Mesenchymal stem cell (in vitro differentiated cells and primary cell): ENCODE measurements at regions not wholly inside any gene's neighbourhood (a gene's known extent, or its start where the extent isn't known, plus 50 kb on each side); places are given as distances from the start of the nearest gene placed in this dataset.
A peak's percentile ranks its signal among the peaks of the same experiment; 100 is the strongest.
"Not testable (repeated sequence)": the region's sequence is repeated elsewhere in the genome, so short reads cannot be mapped to it uniquely, and the experiment has no call there.

ENCODE experiments used
- DNase-seq: peaks from one replicate; pipeline ENCODE4 v3.0.0-alpha.2; 2013
- H2AFZ ChIP-seq: one replicate; pipeline ENCODE4 v1.6.1; 2013; ENCODE audit warnings: low read depth, mild to moderate bottlenecking, control low read depth, inconsistent platforms, low read length, moderate library complexity
- H2AK5ac ChIP-seq: 2 replicates; pipeline ENCODE4 v1.6.1; 2013; ENCODE audit warnings: low read length, moderate library complexity, mild to moderate bottlenecking, inconsistent platforms; ENCODE audit not compliant: severe bottlenecking
- H2BK120ac ChIP-seq: one replicate; pipeline ENCODE4 v1.6.1; 2013; ENCODE audit warnings: low read depth, mild to moderate bottlenecking, inconsistent platforms, low read length, moderate library complexity
- H2BK12ac ChIP-seq, 2 experiments: one replicate each; pipeline ENCODE4 v1.6.1; 2013; ENCODE audit warnings: inconsistent platforms in 2 of 2, low read length in 2 of 2, mild to moderate bottlenecking in 2 of 2, moderate library complexity in 2 of 2, control low read depth in 1 of 2
- H2BK15ac ChIP-seq: one replicate; pipeline ENCODE4 v1.6.1; 2013; ENCODE audit warnings: mild to moderate bottlenecking, low read depth, inconsistent platforms; ENCODE audit not compliant: poor library complexity, severe bottlenecking
- H2BK5ac ChIP-seq: 2 replicates; pipeline ENCODE4 v1.6.1; 2013; ENCODE audit warnings: low read depth, mild to moderate bottlenecking, low read length, control low read depth, inconsistent platforms; ENCODE audit not compliant: poor library complexity, severe bottlenecking
- H3K14ac ChIP-seq, 2 experiments: one replicate each; pipeline ENCODE4 v1.6.1; 2013; ENCODE audit warnings: inconsistent platforms in 2 of 2, low read length in 2 of 2, control low read depth in 1 of 2, mild to moderate bottlenecking in 1 of 2, moderate library complexity in 1 of 2
- H3K18ac ChIP-seq, 2 experiments: one replicate each; pipeline ENCODE4 v1.6.1; 2013; ENCODE audit warnings: inconsistent platforms in 2 of 2, low read length in 2 of 2, control low read depth in 1 of 2, low read depth in 1 of 2, mild to moderate bottlenecking in 1 of 2
- H3K23ac ChIP-seq, 2 experiments: one replicate each; pipeline ENCODE4 v1.6.1; 2013; ENCODE audit warnings: inconsistent platforms in 2 of 2, low read length in 2 of 2, mild to moderate bottlenecking in 2 of 2, moderate library complexity in 2 of 2, control low read depth in 1 of 2
- H3K27ac ChIP-seq: 2 replicates; pipeline ENCODE4 v1.5.1; 2013; ENCODE audit warnings: mild to moderate bottlenecking, moderate library complexity, low read length, control low read depth, inconsistent platforms; ENCODE audit not compliant: poor library complexity, severe bottlenecking
- H3K27me3 ChIP-seq, 2 experiments: 2 replicates each; pipeline versions ENCODE4 v1.6.1 to v1.7.0; 2013; ENCODE audit warnings: low read length in 2 of 2, mild to moderate bottlenecking in 2 of 2, moderate library complexity in 2 of 2, control low read depth in 1 of 2, inconsistent platforms in 1 of 2; ENCODE audit not compliant: control insufficient read depth in 1 of 2, insufficient read depth in 1 of 2
- H3K36me3 ChIP-seq, 2 experiments: 2 replicates each; pipeline versions ENCODE4 v1.6.1 to v1.7.0; 2013; ENCODE audit warnings: low read length in 2 of 2, control low read depth in 1 of 2, inconsistent platforms in 1 of 2, low read depth in 1 of 2, mild to moderate bottlenecking in 1 of 2; ENCODE audit not compliant: insufficient read depth in 2 of 2, control insufficient read depth in 1 of 2
- H3K4ac ChIP-seq, 2 experiments: one replicate each; pipeline ENCODE4 v1.6.1; 2013; ENCODE audit warnings: inconsistent platforms in 2 of 2, low read length in 2 of 2, mild to moderate bottlenecking in 2 of 2, moderate library complexity in 2 of 2, control low read depth in 1 of 2, low read depth in 1 of 2
- H3K4me1 ChIP-seq: 2 replicates; pipeline ENCODE4 v1.6.1; 2013; ENCODE audit warnings: low read depth, low read length, control low read depth; ENCODE audit not compliant: control insufficient read depth, insufficient read depth
- H3K4me2 ChIP-seq: 2 replicates; pipeline ENCODE4 v1.6.1; 2013; ENCODE audit warnings: low read length, mild to moderate bottlenecking, inconsistent platforms; ENCODE audit not compliant: poor library complexity, severe bottlenecking
- H3K4me3 ChIP-seq, 2 experiments: 2 replicates each; pipeline versions ENCODE4 v1.5.1 to v1.7.0; 2013; ENCODE audit warnings: low read length in 2 of 2, mild to moderate bottlenecking in 2 of 2, control low read depth in 1 of 2, low read depth in 1 of 2; ENCODE audit not compliant: insufficient read depth in 1 of 2
- H3K79me1 ChIP-seq: replicated peaks from 2 replicates; pipeline ENCODE4 v1.6.1; 2013; ENCODE audit warnings: mild to moderate bottlenecking, control low read depth, low read length, inconsistent platforms; ENCODE audit not compliant: poor library complexity, severe bottlenecking
- H3K9ac ChIP-seq: 2 replicates; pipeline ENCODE4 v1.7.0; 2013; ENCODE audit warnings: mild to moderate bottlenecking, low read length, moderate library complexity
- H3K9me3 ChIP-seq: 2 replicates; pipeline ENCODE4 v1.7.0; 2013; ENCODE audit warnings: mild to moderate bottlenecking, low read length; ENCODE audit not compliant: control insufficient read depth
- H4K8ac ChIP-seq: one replicate; pipeline ENCODE4 v1.6.1; 2013; ENCODE audit warnings: inconsistent platforms, mild to moderate bottlenecking, low read length, moderate library complexity
- H4K91ac ChIP-seq: one replicate; pipeline ENCODE4 v1.6.1; 2013; ENCODE audit warnings: mild to moderate bottlenecking, low read length, inconsistent platforms
- WGBS: methylation state at CpG from one replicate; pipeline ENCODE4 v1.1.7; 2013; ENCODE audit warnings: mixed read lengths; 5-methylcytosine and 5-hydroxymethylcytosine counted together

- not testable (repeated sequence) for H3K4me2 ChIP-seq, H3K14ac ChIP-seq, H3K4me3 ChIP-seq, H4K91ac ChIP-seq, H3K9ac ChIP-seq, H3K36me3 ChIP-seq, H3K23ac ChIP-seq, H4K8ac ChIP-seq, H2BK5ac ChIP-seq, H2AFZ ChIP-seq, H3K27ac ChIP-seq, H3K18ac ChIP-seq, H3K4me1 ChIP-seq, H2BK120ac ChIP-seq, H2BK12ac ChIP-seq, DNase-seq, H3K9me3 ChIP-seq, H2BK15ac ChIP-seq, H3K4ac ChIP-seq, H2AK5ac ChIP-seq, H3K79me1 ChIP-seq
- peaks cover 0 to 12% of the 10 kb centered on the region in 2 experiments for H3K27me3 ChIP-seq
- 90% methylated on average over 6 of the region's 6 CpGs for WGBS
These were observed 136.2 kb upstream of the KCNJ15 start for GRCh38 chr21:38120679-38120983.

GRCh38 chr21:38120984-38121855 is 135.6 kb upstream of the KCNJ15 start:
- Histone ChIP-seq H2AFZ (no peak overlapping the region), H2BK15ac (no peak overlapping the region), H3K27me3 (peaks cover 0 to 18% of the 10 kb centered on the region in 2 experiments), H2BK12ac (no peak overlapping the region), H3K14ac (peak overlapping the region in 1 of 2 experiments; percentile 41), H3K9ac (no peak overlapping the region), H3K4me1 (peaks cover 2% of the 10 kb centered on the region), H3K9me3 (no peaks in the 10 kb centered on the region), H3K4ac (no peak overlapping the region), H3K4me2 (no peak overlapping the region), H2BK5ac (no peak overlapping the region), H4K8ac (no peak overlapping the region), H4K91ac (no peak overlapping the region), H2AK5ac (no peak overlapping the region), H3K23ac (no peak overlapping the region), H3K18ac (no peak overlapping the region), H2BK120ac (no peak overlapping the region), H3K4me3 (no peak overlapping the region), H3K79me1 (no peaks in the 10 kb centered on the region), H3K36me3 (no peaks in the 10 kb centered on the region), H3K27ac (no peak overlapping the region)
- 97% methylated on average over 26 of the region's 32 CpGs for whole genome bisulfite sequencing
- no peak for DNase-seq

GRCh38 chr21:38121888-38122720 is 134.7 kb upstream of the KCNJ15 start:
- H3K4ac ChIP-seq: no peak overlapping the region

GRCh38 chr21:38123626-38124025 is 133.2 kb upstream of the KCNJ15 start:
- H2AK5ac ChIP-seq: no peak overlapping the region
- H2BK120ac ChIP-seq: no peak overlapping the region
- H3K4ac ChIP-seq: no peak overlapping the region
- H3K27ac ChIP-seq: no peak overlapping the region
- no peak for DNase-seq
- H4K91ac ChIP-seq: no peak overlapping the region
- no peak overlapping the region for H3K4me2 ChIP-seq
- no peak overlapping the region for H2BK5ac ChIP-seq
- no peak overlapping the region for H3K23ac ChIP-seq
- H2AFZ ChIP-seq: no peak overlapping the region
- H3K79me1 ChIP-seq: no peaks in the 10 kb centered on the region
- peaks cover 2% of the 10 kb centered on the region for H3K4me1 ChIP-seq
- H3K27me3 ChIP-seq: peaks cover 0 to 12% of the 10 kb centered on the region in 2 experiments
- no peak overlapping the region for H2BK15ac ChIP-seq
- H3K9ac ChIP-seq: no peak overlapping the region
- no peak overlapping the region for H3K14ac ChIP-seq
- H3K18ac ChIP-seq: no peak overlapping the region
- no peak overlapping the region for H2BK12ac ChIP-seq
- no peak overlapping the region for H3K4me3 ChIP-seq
- H3K9me3 ChIP-seq: no peaks in the 10 kb centered on the region
- no peaks in the 10 kb centered on the region for H3K36me3 ChIP-seq
- no peak overlapping the region for H4K8ac ChIP-seq
- WGBS: 93% methylated on average over 5 of the region's 5 CpGs

More at GRCh38 chr21:38121888-38122720, 134.7 kb upstream of the KCNJ15 start:
- H3K27me3 ChIP-seq: peaks cover 0 to 19% of the 10 kb centered on the region in 2 experiments
- H3K79me1 ChIP-seq: no peaks in the 10 kb centered on the region
- H3K14ac ChIP-seq: no peak overlapping the region
- peaks cover 2% of the 10 kb centered on the region for H3K4me1 ChIP-seq
- no peak overlapping the region for H2BK12ac ChIP-seq
- no peak overlapping the region for H3K23ac ChIP-seq
- no peak for DNase-seq
- no peak overlapping the region for H4K91ac ChIP-seq
- no peak overlapping the region for H2BK15ac ChIP-seq
- H3K9ac ChIP-seq: no peak overlapping the region
- H3K18ac ChIP-seq: no peak overlapping the region
- no peaks in the 10 kb centered on the region for H3K36me3 ChIP-seq
- H2AK5ac ChIP-seq: no peak overlapping the region
- no peak overlapping the region for H4K8ac ChIP-seq
- WGBS: 75% methylated on average over 3 of the region's 7 CpGs
- no peak overlapping the region for H2BK5ac ChIP-seq
- H2BK120ac ChIP-seq: no peak overlapping the region
- no peak overlapping the region for H3K4me2 ChIP-seq
- H3K9me3 ChIP-seq: no peaks in the 10 kb centered on the region
- no peak overlapping the region for H3K4me3 ChIP-seq
- no peak overlapping the region for H2AFZ ChIP-seq
- H3K27ac ChIP-seq: no peak overlapping the region
